Activated T-cell treated with anti-CD3 and anti-CD28 coated beads for 24 hours (primary cell): ENCODE measurements at regions not wholly inside any gene's neighbourhood (a gene's known extent, or its start where the extent isn't known, plus 50 kb on each side); places are given as distances from the start of the nearest gene placed in this dataset.

Experiments used
- DNase-seq: peaks from one replicate; pipeline ENCODE4 v3.0.0-alpha.2; 2020; ENCODE audit warnings: low read depth

DNA sequence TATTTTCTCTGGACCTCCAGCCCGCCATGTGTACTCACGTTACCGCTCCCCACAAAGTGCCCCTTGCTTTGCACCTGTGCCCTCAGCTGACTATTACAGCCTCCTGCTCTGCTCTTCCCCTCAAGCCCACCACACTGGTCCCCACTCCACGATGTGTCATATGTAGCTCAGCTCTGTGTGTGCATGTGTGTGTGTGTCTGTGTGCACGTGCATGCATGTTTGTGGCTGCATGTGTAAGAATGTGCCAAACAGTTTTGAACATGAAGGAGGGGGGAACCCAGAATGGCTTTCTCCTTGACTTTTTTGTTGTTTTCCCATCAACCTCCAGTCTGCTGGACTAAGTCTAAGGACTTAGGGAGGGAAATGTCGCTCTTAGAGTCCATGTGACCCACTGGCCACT lies 54.8 kb upstream of the BTRC start:
- no peak for DNase-seq

DNA sequence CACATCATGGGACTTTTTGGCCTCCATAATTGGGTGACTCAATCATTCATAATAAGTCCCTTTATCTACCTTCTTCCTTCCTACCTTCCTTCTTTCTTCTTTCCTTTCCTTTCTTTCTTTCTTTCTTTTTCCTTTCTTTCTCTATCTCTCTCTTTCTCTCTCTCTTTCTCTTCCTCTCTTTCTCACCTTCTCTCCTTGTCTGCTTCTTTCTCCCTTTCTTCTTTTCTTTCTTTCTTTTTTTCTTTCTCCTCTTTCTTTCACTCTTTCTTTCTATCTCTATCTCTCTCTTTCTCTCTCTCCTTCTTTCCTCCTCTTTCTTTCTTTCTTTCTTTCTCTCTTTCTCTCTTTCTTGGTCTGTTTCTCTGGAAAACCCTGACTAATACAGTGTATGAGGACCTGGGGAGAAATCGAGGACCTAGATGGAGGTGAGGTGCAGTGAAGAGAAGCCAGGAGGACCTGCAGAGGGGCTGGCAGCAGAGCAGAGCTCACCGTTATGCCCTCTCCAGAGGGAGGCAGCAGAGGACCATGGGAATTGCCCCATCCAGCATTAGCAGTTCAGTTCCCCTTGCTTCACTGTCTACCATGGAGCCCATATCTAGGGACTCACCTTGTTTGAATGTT lies 52.7 kb upstream of the BTRC start:
- DNase-seq = peak; percentile 23

- no peak for DNase-seq
Measured at GRCh38 chr10:101303087-101303703, 50.8 kb upstream of the BTRC start.
